Kidney glomerular epithelial cell (primary cell): ENCODE measurements at regions not wholly inside any gene's neighbourhood (a gene's known extent, or its start where the extent isn't known, plus 50 kb on each side); places are given as distances from the start of the nearest gene placed in this dataset.
"Not testable (repeated sequence)": the region's sequence is repeated elsewhere in the genome, so short reads cannot be mapped to it uniquely, and the experiment has no call there.

Experiments used
- DNase-seq: peaks from one replicate; lab custom pipeline; 2025; lab: John Stamatoyannopoulos, UW

DNA sequence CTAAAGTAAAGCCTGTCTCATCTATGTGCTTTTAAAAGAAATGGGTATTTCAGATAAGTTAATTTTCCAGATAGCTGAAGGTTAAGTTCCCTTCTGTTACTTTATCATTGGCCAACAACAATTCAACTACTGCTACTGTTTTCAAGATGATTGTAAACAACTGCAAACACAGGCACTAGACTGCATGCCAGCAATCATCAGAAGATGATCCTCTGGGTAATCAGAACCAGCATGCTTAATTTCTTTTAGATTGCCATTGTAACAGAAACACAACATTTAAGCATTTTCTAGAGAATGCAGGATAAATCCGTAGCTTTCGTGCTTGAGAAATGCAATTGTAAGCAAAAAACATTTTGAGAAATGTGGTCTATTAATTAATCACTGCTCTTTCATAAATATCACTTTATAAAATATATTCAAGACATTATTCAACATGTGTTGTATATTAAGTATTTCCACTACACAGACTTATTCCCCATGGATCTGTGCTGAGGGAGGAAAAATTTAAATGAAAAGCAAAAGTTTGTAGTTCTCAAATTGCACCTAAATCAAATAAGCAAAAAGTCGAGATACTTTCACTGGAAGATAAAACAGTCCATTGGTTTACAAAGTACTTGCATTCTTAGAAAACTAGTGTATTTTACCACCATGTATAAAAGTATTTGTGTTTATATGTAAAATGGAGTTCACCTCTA, 133.7 kb downstream of the ATL2 start:
- DNase-seq: no peak

- no peak for DNase-seq
These were observed 137.6 kb downstream of the ATL2 start for GRCh38 chr2:38239452-38239851.

- DNase-seq: not testable (repeated sequence)
These were observed 138.4 kb downstream of the ATL2 start for GRCh38 chr2:38238705-38239104.

GRCh38 chr2:38237311-38237710, 139.8 kb downstream of the ATL2 start:
- no peak for DNase-seq

DNA sequence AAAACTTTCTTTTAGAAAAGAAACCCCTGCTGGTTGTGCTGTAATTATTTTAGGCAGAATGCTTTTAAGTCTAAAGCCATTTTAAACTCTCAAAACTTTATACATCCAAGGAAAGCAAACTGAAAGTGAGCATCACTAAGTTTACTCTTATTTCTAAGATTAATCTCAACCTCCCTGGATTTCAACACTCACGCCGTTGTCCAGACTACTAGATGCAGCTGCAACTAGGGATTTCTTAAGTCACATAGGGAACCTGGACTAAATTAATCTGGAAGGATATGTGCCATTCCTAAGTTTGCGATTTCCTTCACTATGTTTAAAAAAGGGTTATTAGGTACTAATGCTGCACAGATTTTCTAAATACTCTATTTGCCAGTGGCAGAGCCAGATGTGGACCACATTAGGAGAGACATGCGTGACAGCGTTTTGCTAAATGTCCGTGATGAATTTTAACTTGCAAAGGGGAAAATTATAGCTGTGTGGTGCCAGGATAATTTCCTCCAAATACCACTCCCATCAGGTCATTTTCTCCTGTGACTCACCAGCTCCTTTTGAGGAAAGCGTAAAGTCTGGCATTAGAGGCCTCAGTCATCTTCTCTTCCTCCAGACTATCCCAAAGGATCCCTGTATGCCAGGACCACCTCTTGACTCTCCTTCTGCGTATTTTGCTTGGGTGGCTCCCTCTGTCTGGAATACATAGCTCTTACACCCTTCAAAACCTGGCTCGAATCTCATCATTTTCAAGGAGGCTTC, 143.7 kb downstream of the ATL2 start:
- no peak for DNase-seq

GRCh38 chr2:38232454-38232853, 144.6 kb downstream of the ATL2 start:
- no peak for DNase-seq

- DNase-seq: no peak
These were observed 146.3 kb downstream of the ATL2 start for GRCh38 chr2:38230756-38231155.

DNA sequence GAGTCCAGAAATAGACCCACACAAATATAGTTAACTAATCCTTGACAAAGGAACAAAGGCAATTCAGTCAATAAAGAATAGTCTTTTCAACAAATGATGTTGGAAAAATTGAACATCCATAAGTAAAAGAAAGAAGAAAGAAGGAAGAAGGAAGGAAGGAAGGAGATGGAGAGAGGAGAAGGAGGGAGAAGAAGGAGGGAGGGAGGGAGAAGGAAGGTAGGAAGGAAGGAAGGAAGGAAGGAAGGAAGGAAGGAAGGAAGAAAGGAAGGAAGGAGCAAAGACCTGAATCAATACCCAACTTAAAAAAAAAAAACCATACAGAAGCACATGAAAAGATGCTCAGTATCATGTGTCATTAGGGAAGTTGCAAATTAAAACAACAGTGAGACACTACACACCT, 148.3 kb downstream of the ATL2 start:
- no peak for DNase-seq

DNA sequence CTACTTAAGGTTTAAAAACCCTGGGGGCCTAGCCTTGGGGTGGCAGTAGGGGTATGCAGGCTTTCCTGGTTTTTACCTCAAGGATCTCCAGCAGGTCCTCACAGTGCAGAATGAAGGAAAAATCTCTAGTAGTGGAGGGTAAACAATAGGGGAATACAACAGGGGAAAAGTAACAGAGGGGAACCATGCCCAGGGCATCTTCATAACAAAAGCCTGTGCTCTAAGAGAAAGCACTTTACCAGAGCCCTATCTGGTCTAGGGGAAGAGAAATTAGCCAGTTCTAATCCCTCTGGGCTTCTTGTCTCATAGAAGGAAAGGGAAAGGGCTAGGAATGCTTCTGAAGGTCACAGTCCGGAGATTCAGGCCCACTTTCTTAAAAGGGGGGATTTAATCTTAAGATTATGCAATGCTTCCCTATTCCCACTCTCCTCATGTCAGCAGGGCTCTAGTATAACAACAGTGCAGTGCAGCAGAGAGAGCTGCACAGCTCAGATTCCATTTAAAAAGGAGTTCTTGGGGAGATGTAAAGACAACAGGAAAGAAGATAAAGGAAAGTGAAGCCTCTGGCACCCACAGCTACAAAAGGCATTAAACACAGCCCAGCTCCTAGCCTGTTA, 149.0 kb upstream of the CYP1B1 start:
- no peak for DNase-seq

DNA sequence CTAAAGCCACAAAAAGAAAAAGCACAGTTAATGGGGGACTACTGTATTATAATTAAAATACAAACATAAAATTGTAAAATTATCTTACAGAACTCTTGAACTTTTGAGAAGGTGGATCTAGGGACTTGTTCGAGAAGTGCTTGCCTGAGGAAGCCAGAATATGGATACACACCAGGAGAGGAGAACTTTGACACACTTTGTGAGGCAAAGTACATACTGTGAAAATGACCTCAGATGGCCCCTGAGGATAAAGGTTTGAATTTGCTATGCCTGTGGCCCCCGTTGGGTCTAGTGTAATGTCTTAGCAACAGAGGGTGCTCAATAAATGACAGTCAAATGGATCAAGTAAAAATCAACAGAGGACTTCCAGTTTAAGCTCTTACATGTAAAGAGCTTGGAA, 148.2 kb upstream of the CYP1B1 start:
- no peak for DNase-seq

DNA sequence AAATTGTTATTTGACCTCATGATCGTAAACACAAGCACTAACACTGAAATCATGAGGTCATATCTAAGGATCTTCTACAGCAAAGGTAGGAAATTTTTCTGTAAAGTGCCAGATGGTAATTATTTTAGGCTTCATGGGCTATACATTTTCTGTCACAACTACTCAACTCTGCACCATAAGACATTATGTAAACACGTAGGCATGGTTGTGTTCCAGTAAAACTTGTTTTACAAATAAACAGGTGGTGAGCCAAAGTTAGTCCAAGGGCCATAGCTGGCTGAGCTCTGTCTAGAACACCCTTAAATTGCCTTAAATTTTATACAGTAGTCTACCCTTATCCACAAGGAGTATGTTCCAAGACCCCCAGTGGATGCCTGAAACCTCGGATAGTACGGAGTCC, 147.3 kb upstream of the CYP1B1 start:
- DNase-seq: no peak

DNA sequence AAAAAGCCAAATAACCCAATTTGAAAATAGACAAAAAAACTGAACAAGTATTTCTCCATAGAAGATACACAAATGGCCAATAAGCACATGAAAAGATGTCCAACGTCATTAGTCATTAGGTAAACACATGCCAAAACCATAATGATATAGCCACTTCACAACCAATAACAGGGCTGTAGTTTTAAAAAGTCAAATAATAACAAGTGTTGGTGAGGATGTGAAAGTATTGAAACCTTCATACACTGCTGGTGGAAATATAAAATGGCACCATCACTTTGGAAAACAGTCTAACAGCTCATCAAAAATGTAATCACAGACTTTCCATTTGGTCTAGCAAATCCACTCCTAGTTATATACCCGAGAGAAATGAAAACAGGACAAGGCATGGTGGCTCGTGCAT, 144.2 kb upstream of the CYP1B1 start:
- DNase-seq: no peak

DNA sequence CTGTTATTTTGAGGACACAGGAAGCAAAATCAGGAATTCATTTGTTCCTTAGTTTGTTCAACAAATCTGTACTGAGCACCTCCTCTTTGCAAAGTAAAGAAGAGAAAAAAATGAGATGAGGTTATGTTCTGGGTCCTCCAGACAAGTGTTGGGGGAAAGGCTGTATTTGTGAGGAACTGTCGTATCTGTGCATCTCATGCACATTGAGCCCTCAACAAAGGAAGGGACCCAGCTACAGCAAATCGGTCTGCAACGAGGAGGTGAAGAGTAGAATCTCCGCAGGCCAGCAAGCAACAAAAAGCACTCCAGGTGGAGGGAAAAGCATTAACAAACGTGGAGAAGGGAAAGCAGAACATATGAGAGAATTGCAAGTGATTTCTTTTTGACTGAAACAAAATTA, 143.0 kb upstream of the CYP1B1 start:
- no peak for DNase-seq

DNA sequence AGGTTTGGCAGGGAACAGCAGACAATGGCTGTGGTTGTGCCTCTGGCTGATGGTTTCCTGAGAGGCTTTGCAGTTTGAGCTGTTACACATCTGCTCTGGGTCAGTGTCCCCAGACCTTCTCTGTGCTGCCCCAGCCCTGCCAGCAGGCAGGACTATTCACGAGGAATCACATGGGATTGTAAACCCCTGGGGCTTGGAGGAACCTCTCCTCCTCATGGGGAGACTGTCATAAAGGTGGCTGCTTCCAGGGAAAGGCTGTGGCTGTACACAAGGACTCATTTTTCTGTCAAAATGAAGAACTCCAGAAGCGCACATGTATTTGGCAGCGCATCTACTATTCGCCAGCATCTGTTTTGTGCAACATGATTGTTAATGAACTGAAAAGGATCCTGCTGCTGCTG, 142.6 kb upstream of the CYP1B1 start:
- DNase-seq: no peak

GRCh38 chr2:38217401-38218188, 141.6 kb upstream of the CYP1B1 start:
- no peak for DNase-seq

DNA sequence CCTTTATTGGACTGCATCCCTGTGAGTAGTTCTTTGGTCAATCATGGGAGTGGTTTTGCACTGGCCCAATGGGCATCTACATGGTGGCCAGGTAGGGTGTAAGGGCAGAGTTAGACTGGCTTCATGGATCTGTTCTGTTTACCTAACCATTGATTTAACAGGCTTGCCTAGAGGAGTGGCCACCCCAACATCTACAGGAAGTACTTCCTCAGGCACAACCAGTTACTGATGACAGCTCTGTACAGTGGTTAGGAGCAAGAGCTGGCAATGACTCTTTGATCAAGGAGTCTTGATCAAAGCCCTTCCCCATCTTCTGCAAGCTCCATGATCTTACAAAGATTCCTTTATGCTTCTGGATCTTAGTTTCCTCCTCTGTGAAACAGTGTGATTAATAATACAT, 140.9 kb upstream of the CYP1B1 start:
- DNase-seq: no peak

- no peak for DNase-seq
These were observed 140.0 kb upstream of the CYP1B1 start for GRCh38 chr2:38215993-38216392.

GRCh38 chr2:38215522-38215921, 139.6 kb upstream of the CYP1B1 start:
- no peak for DNase-seq

GRCh38 chr2:38214209-38214717, 138.3 kb upstream of the CYP1B1 start:
- DNase-seq: no peak

GRCh38 chr2:38213619-38214167, 137.7 kb upstream of the CYP1B1 start:
- no peak for DNase-seq

GRCh38 chr2:38212312-38212711, 136.4 kb upstream of the CYP1B1 start:
- no peak for DNase-seq

DNA sequence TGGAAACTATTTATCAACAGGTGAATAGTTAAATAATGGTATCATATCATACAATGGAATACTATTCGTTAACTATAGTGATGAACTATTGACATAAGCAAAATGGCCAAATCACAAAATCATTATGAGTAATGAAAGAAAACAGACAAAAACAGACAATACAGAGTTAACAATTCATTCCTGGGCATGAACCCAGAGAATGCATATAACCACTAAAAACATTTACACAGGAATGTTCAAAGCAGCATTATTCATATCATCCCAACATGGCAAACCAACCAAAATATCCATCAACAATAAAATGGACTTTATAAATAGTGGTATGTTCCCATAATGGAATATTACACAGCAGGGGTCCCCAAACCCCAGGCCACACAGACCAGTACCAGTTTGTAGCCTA, 131.2 kb upstream of the CYP1B1 start:
- DNase-seq: no peak
